Fibroblast of pulmonary artery (primary cell): ENCODE measurements at regions not wholly inside any gene's neighbourhood (a gene's known extent, or its start where the extent isn't known, plus 50 kb on each side); places are given as distances from the start of the nearest gene placed in this dataset.
A peak's percentile ranks its signal among the peaks of the same experiment; 100 is the strongest.

Experiments
- DNase-seq: peaks from one replicate; pipeline ENCODE4 v3.0.0-alpha.2; 2010; ENCODE audit warnings: low read depth
- H3K4me3 ChIP-seq: replicated peaks from 2 replicates; pipeline ENCODE4 v1.5.1; 2011; ENCODE audit warnings: low read depth, mild to moderate bottlenecking, control low read depth, low read length, moderate library complexity
- CTCF ChIP-seq: IDR thresholded peaks from 2 replicates; pipeline ENCODE4 v1.5.1; 2011; ENCODE audit warnings: mild to moderate bottlenecking, control low read depth, low read length, inconsistent platforms; ENCODE audit errors: missing control alignments

- no peak for DNase-seq
- no peak for TF ChIP-seq CTCF
- H3K4me3 ChIP-seq: no peak overlapping the region
Observed at GRCh38 chr18:39870591-39870990, 2084.4 kb upstream of the PIK3C3 start.

GRCh38 chr18:39863916-39864315 is 2091.1 kb upstream of the PIK3C3 start:
- no peak overlapping the region for H3K4me3 ChIP-seq
- TF ChIP-seq CTCF: no peak
- DNase-seq: no peak

GRCh38 chr18:39862341-39862740 is 2092.7 kb upstream of the PIK3C3 start:
- no peak overlapping the region for H3K4me3 ChIP-seq
- peak; percentile 62 for DNase-seq
- TF ChIP-seq CTCF: no peak

GRCh38 chr18:39854291-39854690 is 2100.7 kb upstream of the PIK3C3 start:
- no peak overlapping the region for H3K4me3 ChIP-seq
- DNase-seq: no peak
- TF ChIP-seq CTCF: no peak

- peak; percentile 80 for DNase-seq
- H3K4me3 ChIP-seq: no peak overlapping the region
- TF ChIP-seq CTCF: no peak
Observed at GRCh38 chr18:39846265-39846664, 2108.8 kb upstream of the PIK3C3 start.

GRCh38 chr18:39845631-39846030 is 2109.4 kb upstream of the PIK3C3 start:
- TF ChIP-seq CTCF: no peak
- DNase-seq: no peak
- H3K4me3 ChIP-seq: no peak overlapping the region

- no peak for TF ChIP-seq CTCF
- no peak overlapping the region for H3K4me3 ChIP-seq
- DNase-seq: peak; percentile 21
Observed at GRCh38 chr18:39845106-39845505, 2109.9 kb upstream of the PIK3C3 start.
